DOHH2 (cell line): ENCODE measurements at regions not wholly inside any gene's neighbourhood (a gene's known extent, or its start where the extent isn't known, plus 50 kb on each side); places are given as distances from the start of the nearest gene placed in this dataset.

Experiments
- H3F3A ChIP-seq: fragments of 200-600 bp; sonication (generic), shearing (Covaris generic); 2 replicates; pipeline ENCODE4 v1.6.0; 2016; ENCODE audit warnings: antibody characterized with exemption, mild to moderate bottlenecking; ENCODE audit not compliant: control insufficient read depth, insufficient read depth
- H3K27ac ChIP-seq: fragments of 200-600 bp; sonication (generic); 2 replicates; pipeline ENCODE4 v1.5.1; 2014; ENCODE audit warnings: low read depth, mild to moderate bottlenecking, low read length, moderate library complexity
- H3K27me3 ChIP-seq: fragments of 200-600 bp; sonication (generic); 2 replicates; pipeline ENCODE4 v1.6.1; 2014; ENCODE audit warnings: mild to moderate bottlenecking, low read length, mixed read lengths; ENCODE audit not compliant: control insufficient read depth
- H3K36me3 ChIP-seq: fragments of 200-600 bp; sonication (generic); 2 replicates; pipeline ENCODE4 v1.6.1; 2014; ENCODE audit warnings: mild to moderate bottlenecking, low read length, moderate library complexity, mixed read lengths; ENCODE audit not compliant: control insufficient read depth
- H3K4me1 ChIP-seq: fragments of 200-600 bp; sonication (generic); 2 replicates; pipeline ENCODE4 v1.6.1; 2014; ENCODE audit warnings: mild to moderate bottlenecking, low read length, mixed read lengths; ENCODE audit not compliant: control insufficient read depth
- H3K4me2 ChIP-seq: fragments of 200-600 bp; sonication (generic); 2 replicates; pipeline ENCODE4 v1.6.0; 2014; ENCODE audit warnings: mild to moderate bottlenecking, low read length, moderate library complexity
- H3K4me3 ChIP-seq: fragments of 200-600 bp; sonication (generic); 2 replicates; pipeline ENCODE4 v1.5.1; 2014; ENCODE audit warnings: mild to moderate bottlenecking, low read length, mixed read lengths
- H3K79me2 ChIP-seq: fragments of 200-600 bp; sonication (generic); 2 replicates; pipeline ENCODE4 v1.6.1; 2014; ENCODE audit warnings: mild to moderate bottlenecking, low read length, mixed read lengths; ENCODE audit not compliant: control insufficient read depth
- H3K9me2 ChIP-seq: fragments of 200-600 bp; sonication (generic); replicated peaks from 2 replicates; pipeline ENCODE4 v1.6.1; 2014; ENCODE audit warnings: mild to moderate bottlenecking, low read length, mixed read lengths; ENCODE audit not compliant: control insufficient read depth
- H3K9me3 ChIP-seq: fragments of 200-600 bp; sonication (generic); 2 replicates; pipeline ENCODE4 v1.6.1; 2014; ENCODE audit warnings: antibody characterized with exemption, low read length, mixed read lengths; ENCODE audit not compliant: control insufficient read depth, insufficient read depth
- H4K20me1 ChIP-seq: fragments of 200-600 bp; sonication (generic); 2 replicates; pipeline ENCODE4 v1.6.0; 2014; ENCODE audit warnings: low read depth, mild to moderate bottlenecking, antibody characterized with exemption, low read length, moderate library complexity; ENCODE audit not compliant: control insufficient read depth, insufficient read depth
- CTCF ChIP-seq: fragments of 200-600 bp; sonication (generic); IDR thresholded peaks from one replicate; pipeline ENCODE4 v1.5.1; 2014; ENCODE audit warnings: antibody characterized with exemption, mild to moderate bottlenecking, low read depth, low read length; ENCODE audit not compliant: poor library complexity, severe bottlenecking
- EZH2phosphoT487 ChIP-seq: fragments of 200-600 bp; sonication (generic); IDR thresholded peaks from 2 replicates; pipeline ENCODE4 v1.6.1; 2017; ENCODE audit warnings: borderline replicate concordance, mild to moderate bottlenecking, antibody characterized with exemption, low read length, moderate library complexity, mixed read lengths

- TF ChIP-seq CTCF (no peak), EZH2phosphoT487 (no peak)
- H3F3A ChIP-seq = no peaks in the 10 kb centered on the region
- H3K36me3 ChIP-seq = no peaks in the 10 kb centered on the region
- H3K4me2 ChIP-seq = no peak overlapping the region
- H3K79me2 ChIP-seq = no peaks in the 10 kb centered on the region
- no peaks in the 10 kb centered on the region for H3K4me1 ChIP-seq
- peaks cover 2% of the 10 kb centered on the region; the same call in 1 of the 2 replicates for H3K27me3 ChIP-seq
- no peaks in the 10 kb centered on the region for H4K20me1 ChIP-seq
- no peak overlapping the region for H3K4me3 ChIP-seq
- H3K9me3 ChIP-seq = no peaks in the 10 kb centered on the region
- no peaks in the 10 kb centered on the region for H3K9me2 ChIP-seq
- no peak overlapping the region for H3K27ac ChIP-seq
Observed at GRCh38 chr16:86921289-86921688, 342.9 kb downstream of the FOXL1 start.

- H3F3A ChIP-seq = no peaks in the 10 kb centered on the region
- no peaks in the 10 kb centered on the region for H3K36me3 ChIP-seq
- H3K4me1 ChIP-seq = no peaks in the 10 kb centered on the region
- no peak overlapping the region for H3K4me2 ChIP-seq
- no peaks in the 10 kb centered on the region for H3K9me2 ChIP-seq
- TF ChIP-seq EZH2phosphoT487 = no peak
- no peak for TF ChIP-seq CTCF
- peaks cover 2% of the 10 kb centered on the region; the same call in 1 of the 2 replicates for H3K27me3 ChIP-seq
- H3K9me3 ChIP-seq = no peaks in the 10 kb centered on the region
- no peaks in the 10 kb centered on the region for H4K20me1 ChIP-seq
- H3K4me3 ChIP-seq = no peak overlapping the region
- no peaks in the 10 kb centered on the region for H3K79me2 ChIP-seq
- H3K27ac ChIP-seq = no peak overlapping the region
Observed at GRCh38 chr16:86922311-86922710, 344.0 kb downstream of the FOXL1 start.

- no peaks in the 10 kb centered on the region for H3K9me3 ChIP-seq
- H3K4me3 ChIP-seq = no peak overlapping the region
- no peaks in the 10 kb centered on the region for H3K36me3 ChIP-seq
- no peaks in the 10 kb centered on the region for H4K20me1 ChIP-seq
- H3K79me2 ChIP-seq = no peaks in the 10 kb centered on the region
- H3K9me2 ChIP-seq = no peaks in the 10 kb centered on the region
- H3K4me1 ChIP-seq = no peaks in the 10 kb centered on the region; the same call in 1 of the 2 replicates
- no peak for TF ChIP-seq EZH2phosphoT487
- H3K27ac ChIP-seq = no peak overlapping the region
- no peak overlapping the region for H3K4me2 ChIP-seq
- peaks cover 2% of the 10 kb centered on the region; the same call in 1 of the 2 replicates for H3K27me3 ChIP-seq
- no peaks in the 10 kb centered on the region for H3F3A ChIP-seq
Observed at GRCh38 chr16:86923656-86924055, 345.3 kb downstream of the FOXL1 start.

GRCh38 chr16:86924537-86924936 lies 346.2 kb downstream of the FOXL1 start:
- Histone ChIP-seq H3K79me2 (no peaks in the 10 kb centered on the region), H3K27ac (no peak overlapping the region), H3K9me3 (no peaks in the 10 kb centered on the region), H3K36me3 (no peaks in the 10 kb centered on the region), H4K20me1 (no peaks in the 10 kb centered on the region), H3K4me2 (no peak overlapping the region), H3K4me3 (no peak overlapping the region), H3K4me1 (no peaks in the 10 kb centered on the region; the same call in 1 of the 2 replicates), H3K27me3 (peaks cover 2% of the 10 kb centered on the region; the same call in 1 of the 2 replicates), H3K9me2 (no peaks in the 10 kb centered on the region), H3F3A (no peaks in the 10 kb centered on the region)
- TF ChIP-seq EZH2phosphoT487 = no peak
- TF ChIP-seq CTCF = no peak
